HG03460 (cell line): ENCODE measurements at regions not wholly inside any gene's neighbourhood (a gene's known extent, or its start where the extent isn't known, plus 50 kb on each side); places are given as distances from the start of the nearest gene placed in this dataset.
"Not testable (repeated sequence)": the region's sequence is repeated elsewhere in the genome, so short reads cannot be mapped to it uniquely, and the experiment has no call there.

Source experiments
- ATAC-seq: cut with Tn5 transposase; IDR thresholded peaks from one replicate; pipeline ENCODE4 v1.9.1; 2021; ENCODE audit not compliant: unreplicated experiment

- ATAC-seq = no peak
Measured at GRCh38 chr11:130979386-130979972, 63.2 kb upstream of the SNX19 start.

- ATAC-seq = no peak
Measured at GRCh38 chr11:130980071-130980862, 64.0 kb upstream of the SNX19 start.

GRCh38 chr11:130984241-130984640 lies 68.0 kb upstream of the SNX19 start:
- not testable (repeated sequence) for ATAC-seq

GRCh38 chr11:130992788-130993187 lies 76.5 kb upstream of the SNX19 start:
- ATAC-seq = no peak

GRCh38 chr11:130994043-130994442 lies 77.8 kb upstream of the SNX19 start:
- ATAC-seq = no peak

- ATAC-seq = no peak
Measured at GRCh38 chr11:130995266-130995665, 79.0 kb upstream of the SNX19 start.

GRCh38 chr11:130997278-130997677 lies 81.0 kb upstream of the SNX19 start:
- ATAC-seq = no peak

GRCh38 chr11:130999086-130999485 lies 82.8 kb upstream of the SNX19 start:
- no peak for ATAC-seq

GRCh38 chr11:130999992-131000770 lies 83.9 kb upstream of the SNX19 start:
- ATAC-seq = no peak

GRCh38 chr11:131002145-131002544 lies 85.9 kb upstream of the SNX19 start:
- no peak for ATAC-seq

GRCh38 chr11:131005829-131006228 lies 89.5 kb upstream of the SNX19 start:
- no peak for ATAC-seq

- no peak for ATAC-seq
Measured at GRCh38 chr11:131025020-131025419, 108.7 kb upstream of the SNX19 start.

GRCh38 chr11:131025421-131026125 lies 109.3 kb upstream of the SNX19 start:
- ATAC-seq = peak; percentile 66

GRCh38 chr11:131027491-131027890 lies 111.2 kb upstream of the SNX19 start:
- no peak for ATAC-seq

GRCh38 chr11:131033151-131033651 lies 116.9 kb upstream of the SNX19 start:
- no peak for ATAC-seq

- no peak for ATAC-seq
Measured at GRCh38 chr11:131036514-131036913, 120.2 kb upstream of the SNX19 start.

GRCh38 chr11:131037873-131038272 lies 121.6 kb upstream of the SNX19 start:
- ATAC-seq = no peak

GRCh38 chr11:131038597-131038996 lies 122.3 kb upstream of the SNX19 start:
- no peak for ATAC-seq

- ATAC-seq = no peak
Measured at GRCh38 chr11:131041331-131042040, 125.2 kb upstream of the SNX19 start.

- no peak for ATAC-seq
Measured at GRCh38 chr11:131042041-131042390, 125.7 kb upstream of the SNX19 start.

GRCh38 chr11:131043251-131043650 lies 127.0 kb upstream of the SNX19 start:
- ATAC-seq = no peak
